ENCODE measurements at regions not wholly inside any gene's neighbourhood (a gene's known extent, or its start where the extent isn't known, plus 50 kb on each side); places are given as distances from the start of the nearest gene placed in this dataset.

DNA sequence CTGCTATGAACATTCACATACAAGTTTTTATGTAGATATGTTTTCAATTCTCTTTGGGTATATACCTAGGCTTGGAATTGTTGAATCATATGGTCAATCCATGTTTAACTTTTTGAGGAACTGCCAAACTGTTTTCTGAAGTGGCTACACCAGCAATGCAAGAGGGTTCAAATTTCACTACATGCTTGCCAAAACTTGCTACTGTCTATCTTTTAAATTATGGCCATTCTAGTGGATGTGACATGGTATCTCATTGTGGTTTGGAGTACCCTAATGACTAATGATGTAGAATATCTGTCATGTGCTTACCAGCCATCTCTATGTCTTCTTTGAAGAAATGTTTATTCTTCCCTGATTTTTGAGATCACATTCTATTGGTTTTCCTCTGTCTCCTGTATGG, 860.3 kb downstream of the DIAPH3 start:
- TF ChIP-seq POLR2AphosphoS5 (IDR thresholded peaks at IDR 0.05; ENCODE audit: low read depth): no peak
- no peak for TF ChIP-seq CTCF (IDR thresholded peaks at IDR 0.05; ENCODE audit: insufficient read depth, low read length)
- no peak for TF ChIP-seq REST (IDR thresholded peaks at IDR 0.05; ENCODE audit: insufficient replicate concordance, low read depth)
- TF ChIP-seq GABPA (IDR thresholded peaks at IDR 0.05; ENCODE audit: low read depth): no peak
- TF ChIP-seq SPI1 (IDR thresholded peaks at IDR 0.05; ENCODE audit: borderline replicate concordance, low read depth): no peak

Measured in HL-60 (cell line).